ENCODE measurements at regions not wholly inside any gene's neighbourhood (a gene's known extent, or its start where the extent isn't known, plus 50 kb on each side); places are given as distances from the start of the nearest gene placed in this dataset.
A peak's percentile ranks its signal among the peaks of the same experiment; 100 is the strongest.

GRCh38 chr2:207304761-207305160 lies 139.0 kb upstream of the KLF7 start:
- DNase-seq (ENCODE audit: low read depth) = no peak
- Histone ChIP-seq H3K36me3 (ENCODE audit: control insufficient read depth, insufficient read depth, low read length) (no peaks in the 10 kb centered on the region), H3K27me3 (ENCODE audit: control insufficient read depth, insufficient read depth, low read length) (no peaks in the 10 kb centered on the region), H3K4me3 (ENCODE audit: low read depth, low read length) (no peak overlapping the region)
- no peak for TF ChIP-seq CTCF (IDR thresholded peaks at IDR 0.05; ENCODE audit: insufficient read depth, low read length, poor library complexity, severe bottlenecking)

GRCh38 chr2:207308519-207309224 lies 142.9 kb upstream of the KLF7 start:
- H3K4me3 ChIP-seq (ENCODE audit: low read depth, low read length) = no peak overlapping the region
- no peaks in the 10 kb centered on the region for H3K36me3 ChIP-seq (ENCODE audit: control insufficient read depth, insufficient read depth, low read length)
- DNase-seq (ENCODE audit: low read depth) = no peak
- H3K27me3 ChIP-seq (ENCODE audit: control insufficient read depth, insufficient read depth, low read length) = no peaks in the 10 kb centered on the region
- no peak for TF ChIP-seq CTCF (IDR thresholded peaks at IDR 0.05; ENCODE audit: insufficient read depth, low read length, poor library complexity, severe bottlenecking)

- TF ChIP-seq CTCF (IDR thresholded peaks at IDR 0.05; ENCODE audit: insufficient read depth, low read length, poor library complexity, severe bottlenecking) = peak; percentile 30
- Histone ChIP-seq H3K27me3 (ENCODE audit: control insufficient read depth, insufficient read depth, low read length) (no peaks in the 10 kb centered on the region), H3K36me3 (ENCODE audit: control insufficient read depth, insufficient read depth, low read length) (no peaks in the 10 kb centered on the region), H3K4me3 (ENCODE audit: low read depth, low read length) (no peak overlapping the region)
- peak; percentile 89 for DNase-seq (ENCODE audit: low read depth)
These were observed 145.7 kb upstream of the KLF7 start for GRCh38 chr2:207311316-207312005.

- no peak for DNase-seq (ENCODE audit: low read depth)
- Histone ChIP-seq H3K4me3 (ENCODE audit: low read depth, low read length) (no peak overlapping the region), H3K27me3 (ENCODE audit: control insufficient read depth, insufficient read depth, low read length) (no peaks in the 10 kb centered on the region), H3K36me3 (ENCODE audit: control insufficient read depth, insufficient read depth, low read length) (no peaks in the 10 kb centered on the region)
- no peak for TF ChIP-seq CTCF (IDR thresholded peaks at IDR 0.05; ENCODE audit: insufficient read depth, low read length, poor library complexity, severe bottlenecking)
These were observed 146.2 kb upstream of the KLF7 start for GRCh38 chr2:207312006-207312356.

DNA sequence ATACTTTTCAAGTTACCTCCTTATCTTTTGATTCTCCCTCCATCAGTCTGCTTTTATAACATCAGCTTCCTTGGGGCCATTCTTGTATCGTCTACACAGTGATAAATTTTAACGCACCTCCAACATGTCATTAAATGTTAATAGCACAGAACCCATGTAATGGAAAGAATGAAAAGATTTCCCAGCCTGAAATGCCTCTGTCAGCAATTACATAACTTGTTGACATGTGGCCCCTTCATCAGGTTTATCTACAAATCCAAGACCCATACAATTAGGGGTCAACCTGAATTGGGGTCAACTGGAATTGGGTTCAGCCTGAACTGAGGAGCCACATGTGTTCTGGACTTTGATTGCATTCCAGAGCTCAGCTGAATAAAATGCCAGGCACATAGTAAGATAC lies 148.2 kb upstream of the KLF7 start:
- no peak for TF ChIP-seq CTCF (IDR thresholded peaks at IDR 0.05; ENCODE audit: insufficient read depth, low read length, poor library complexity, severe bottlenecking)
- H3K36me3 ChIP-seq (ENCODE audit: control insufficient read depth, insufficient read depth, low read length) = no peaks in the 10 kb centered on the region
- DNase-seq (ENCODE audit: low read depth) = no peak
- H3K27me3 ChIP-seq (ENCODE audit: control insufficient read depth, insufficient read depth, low read length) = no peaks in the 10 kb centered on the region
- no peak overlapping the region for H3K4me3 ChIP-seq (ENCODE audit: low read depth, low read length)

DNA sequence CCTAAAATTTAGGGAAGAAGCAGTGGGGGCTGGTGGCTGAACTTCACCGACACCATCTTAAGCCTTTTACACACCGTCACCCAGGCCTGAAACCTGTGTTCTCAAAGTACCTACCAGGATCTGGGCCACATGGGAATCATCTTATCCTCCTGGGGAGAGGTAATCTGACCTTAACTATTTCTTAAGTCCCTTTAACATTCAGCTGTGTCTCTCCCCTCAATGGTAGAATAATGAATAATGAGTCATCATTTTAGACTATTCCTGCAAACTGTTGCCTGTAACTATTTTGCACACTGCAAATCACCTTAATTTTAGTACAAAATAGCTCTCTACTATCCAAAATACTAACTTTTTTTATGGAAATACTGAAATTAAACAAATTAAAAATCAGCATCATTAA lies 149.4 kb upstream of the KLF7 start:
- TF ChIP-seq CTCF (IDR thresholded peaks at IDR 0.05; ENCODE audit: insufficient read depth, low read length, poor library complexity, severe bottlenecking) = no peak
- H3K36me3 ChIP-seq (ENCODE audit: control insufficient read depth, insufficient read depth, low read length) = no peaks in the 10 kb centered on the region
- DNase-seq (ENCODE audit: low read depth) = no peak

More for the DNA sequence above, 149.4 kb upstream of the KLF7 start:
- no peak overlapping the region for H3K4me3 ChIP-seq (ENCODE audit: low read depth, low read length)
- H3K27me3 ChIP-seq (ENCODE audit: control insufficient read depth, insufficient read depth, low read length) = no peaks in the 10 kb centered on the region

Data from kidney epithelial cell (primary cell).